Mesenchymal stem cell (in vitro differentiated cells and primary cell): ENCODE measurements at regions not wholly inside any gene's neighbourhood (a gene's known extent, or its start where the extent isn't known, plus 50 kb on each side); places are given as distances from the start of the nearest gene placed in this dataset.

Source experiments
- DNase-seq: peaks from one replicate; pipeline ENCODE4 v3.0.0-alpha.2; 2013
- H2AFZ ChIP-seq: one replicate; pipeline ENCODE4 v1.6.1; 2013; ENCODE audit warnings: low read depth, mild to moderate bottlenecking, control low read depth, inconsistent platforms, low read length, moderate library complexity
- H2AK5ac ChIP-seq: 2 replicates; pipeline ENCODE4 v1.6.1; 2013; ENCODE audit warnings: low read length, moderate library complexity, mild to moderate bottlenecking, inconsistent platforms; ENCODE audit not compliant: severe bottlenecking
- H2BK120ac ChIP-seq: one replicate; pipeline ENCODE4 v1.6.1; 2013; ENCODE audit warnings: low read depth, mild to moderate bottlenecking, inconsistent platforms, low read length, moderate library complexity
- H2BK12ac ChIP-seq, 2 experiments: one replicate each; pipeline ENCODE4 v1.6.1; 2013; ENCODE audit warnings: inconsistent platforms in 2 of 2, low read length in 2 of 2, mild to moderate bottlenecking in 2 of 2, moderate library complexity in 2 of 2, control low read depth in 1 of 2
- H2BK15ac ChIP-seq: one replicate; pipeline ENCODE4 v1.6.1; 2013; ENCODE audit warnings: mild to moderate bottlenecking, low read depth, inconsistent platforms; ENCODE audit not compliant: poor library complexity, severe bottlenecking
- H2BK5ac ChIP-seq: 2 replicates; pipeline ENCODE4 v1.6.1; 2013; ENCODE audit warnings: low read depth, mild to moderate bottlenecking, low read length, control low read depth, inconsistent platforms; ENCODE audit not compliant: poor library complexity, severe bottlenecking
- H3K14ac ChIP-seq, 2 experiments: one replicate each; pipeline ENCODE4 v1.6.1; 2013; ENCODE audit warnings: inconsistent platforms in 2 of 2, low read length in 2 of 2, control low read depth in 1 of 2, mild to moderate bottlenecking in 1 of 2, moderate library complexity in 1 of 2
- H3K18ac ChIP-seq, 2 experiments: one replicate each; pipeline ENCODE4 v1.6.1; 2013; ENCODE audit warnings: inconsistent platforms in 2 of 2, low read length in 2 of 2, control low read depth in 1 of 2, low read depth in 1 of 2, mild to moderate bottlenecking in 1 of 2
- H3K23ac ChIP-seq, 2 experiments: one replicate each; pipeline ENCODE4 v1.6.1; 2013; ENCODE audit warnings: inconsistent platforms in 2 of 2, low read length in 2 of 2, mild to moderate bottlenecking in 2 of 2, moderate library complexity in 2 of 2, control low read depth in 1 of 2
- H3K27ac ChIP-seq: 2 replicates; pipeline ENCODE4 v1.5.1; 2013; ENCODE audit warnings: mild to moderate bottlenecking, moderate library complexity, low read length, control low read depth, inconsistent platforms; ENCODE audit not compliant: poor library complexity, severe bottlenecking
- H3K27me3 ChIP-seq, 2 experiments: 2 replicates each; pipeline versions ENCODE4 v1.6.1 to v1.7.0; 2013; ENCODE audit warnings: low read length in 2 of 2, mild to moderate bottlenecking in 2 of 2, moderate library complexity in 2 of 2, control low read depth in 1 of 2, inconsistent platforms in 1 of 2; ENCODE audit not compliant: control insufficient read depth in 1 of 2, insufficient read depth in 1 of 2
- H3K36me3 ChIP-seq, 2 experiments: 2 replicates each; pipeline versions ENCODE4 v1.6.1 to v1.7.0; 2013; ENCODE audit warnings: low read length in 2 of 2, control low read depth in 1 of 2, inconsistent platforms in 1 of 2, low read depth in 1 of 2, mild to moderate bottlenecking in 1 of 2; ENCODE audit not compliant: insufficient read depth in 2 of 2, control insufficient read depth in 1 of 2
- H3K4ac ChIP-seq, 2 experiments: one replicate each; pipeline ENCODE4 v1.6.1; 2013; ENCODE audit warnings: inconsistent platforms in 2 of 2, low read length in 2 of 2, mild to moderate bottlenecking in 2 of 2, moderate library complexity in 2 of 2, control low read depth in 1 of 2, low read depth in 1 of 2
- H3K4me1 ChIP-seq: 2 replicates; pipeline ENCODE4 v1.6.1; 2013; ENCODE audit warnings: low read depth, low read length, control low read depth; ENCODE audit not compliant: control insufficient read depth, insufficient read depth
- H3K4me2 ChIP-seq: 2 replicates; pipeline ENCODE4 v1.6.1; 2013; ENCODE audit warnings: low read length, mild to moderate bottlenecking, inconsistent platforms; ENCODE audit not compliant: poor library complexity, severe bottlenecking
- H3K4me3 ChIP-seq, 2 experiments: 2 replicates each; pipeline versions ENCODE4 v1.5.1 to v1.7.0; 2013; ENCODE audit warnings: low read length in 2 of 2, mild to moderate bottlenecking in 2 of 2, control low read depth in 1 of 2, low read depth in 1 of 2; ENCODE audit not compliant: insufficient read depth in 1 of 2
- H3K79me1 ChIP-seq: replicated peaks from 2 replicates; pipeline ENCODE4 v1.6.1; 2013; ENCODE audit warnings: mild to moderate bottlenecking, control low read depth, low read length, inconsistent platforms; ENCODE audit not compliant: poor library complexity, severe bottlenecking
- H3K9ac ChIP-seq: 2 replicates; pipeline ENCODE4 v1.7.0; 2013; ENCODE audit warnings: mild to moderate bottlenecking, low read length, moderate library complexity
- H3K9me3 ChIP-seq: 2 replicates; pipeline ENCODE4 v1.7.0; 2013; ENCODE audit warnings: mild to moderate bottlenecking, low read length; ENCODE audit not compliant: control insufficient read depth
- H4K8ac ChIP-seq: one replicate; pipeline ENCODE4 v1.6.1; 2013; ENCODE audit warnings: inconsistent platforms, mild to moderate bottlenecking, low read length, moderate library complexity
- H4K91ac ChIP-seq: one replicate; pipeline ENCODE4 v1.6.1; 2013; ENCODE audit warnings: mild to moderate bottlenecking, low read length, inconsistent platforms
- WGBS: methylation state at CpG from one replicate; pipeline ENCODE4 v1.1.7; 2013; ENCODE audit warnings: mixed read lengths; 5-methylcytosine and 5-hydroxymethylcytosine counted together

DNA sequence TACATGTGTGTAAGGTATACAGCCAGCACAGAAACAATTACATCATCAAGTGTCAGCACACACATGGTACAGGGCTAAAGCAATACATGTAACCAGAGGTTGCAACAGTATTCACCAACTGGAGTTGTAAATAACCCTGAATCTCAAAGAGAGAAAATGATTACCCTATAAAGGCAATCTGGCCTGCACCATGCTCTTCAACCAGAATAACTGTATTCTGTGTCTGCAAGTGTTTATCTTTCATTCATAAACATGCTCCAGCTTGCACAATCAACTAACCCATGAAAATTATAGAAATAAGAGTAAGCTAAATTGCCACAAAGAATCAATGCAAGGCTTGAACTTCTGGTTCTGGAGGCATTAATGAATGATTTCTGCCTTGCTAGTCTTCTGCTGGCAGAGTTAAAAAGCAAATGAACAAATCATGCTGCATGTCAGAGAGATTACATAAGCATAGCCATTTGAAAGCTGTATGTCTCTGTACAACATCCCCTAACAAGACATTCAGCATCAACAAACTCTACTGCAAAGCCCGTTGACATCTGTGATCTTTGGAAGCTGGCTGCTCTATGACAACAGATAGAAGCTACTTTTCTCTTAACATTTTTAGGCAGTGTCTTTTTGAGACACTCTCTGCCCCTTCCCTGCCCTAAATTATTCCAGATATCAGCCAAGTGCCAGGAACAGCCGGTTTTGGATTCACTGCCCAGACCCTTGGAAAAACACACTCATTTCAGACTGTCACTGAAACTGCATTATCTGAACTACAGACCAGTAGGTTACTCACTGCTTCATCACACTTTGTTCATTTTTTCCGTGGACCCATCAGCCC, 871.0 kb downstream of the OTOL1 start:
- Histone ChIP-seq H4K91ac (no peak overlapping the region), H2AFZ (no peak overlapping the region), H3K4me1 (no peaks in the 10 kb centered on the region), H3K4ac (peak overlapping the region in 1 of 2 experiments; percentile 10), H2BK5ac (no peak overlapping the region), H3K36me3 (no peaks in the 10 kb centered on the region), H3K79me1 (no peaks in the 10 kb centered on the region), H3K9ac (no peak overlapping the region), H2BK12ac (peak overlapping the region in 1 of 2 experiments; percentile 63), H3K27me3 (no peaks in the 10 kb centered on the region), H2AK5ac (no peak overlapping the region), H3K27ac (no peak overlapping the region), H2BK15ac (no peak overlapping the region), H3K18ac (peak overlapping the region in 1 of 2 experiments; percentile 57), H3K4me3 (no peak overlapping the region), H3K23ac (no peak overlapping the region), H3K14ac (no peak overlapping the region), H3K9me3 (no peaks in the 10 kb centered on the region), H4K8ac (no peak overlapping the region), H3K4me2 (no peak overlapping the region), H2BK120ac (no peak overlapping the region)
- DNase-seq: peak; percentile 71
- 34% methylated on average over 3 of the region's 3 CpGs for WGBS

DNA sequence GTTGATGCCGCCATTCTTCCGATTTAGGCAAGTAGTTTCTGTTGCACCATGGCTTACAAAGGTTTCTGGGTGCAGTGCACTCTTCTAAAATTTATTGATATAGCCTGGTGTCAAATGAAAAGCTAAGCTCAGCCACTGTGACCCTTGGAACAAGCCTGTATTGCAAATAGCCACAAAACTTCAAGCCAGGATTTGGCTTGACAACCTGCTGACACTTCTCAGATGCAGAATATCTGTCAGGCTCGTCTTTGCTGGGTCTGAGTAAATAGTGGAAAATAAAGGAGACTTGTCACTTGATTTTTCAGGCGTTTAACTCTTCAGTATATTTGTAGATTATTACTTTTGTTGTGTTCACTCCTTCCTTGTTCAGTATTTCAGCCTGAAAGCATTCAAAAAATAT, 871.8 kb downstream of the OTOL1 start:
- Histone ChIP-seq H3K4me2 (no peak overlapping the region), H4K8ac (no peak overlapping the region), H3K4ac (no peak overlapping the region), H3K79me1 (no peaks in the 10 kb centered on the region), H4K91ac (no peak overlapping the region), H3K23ac (no peak overlapping the region), H2AK5ac (no peak overlapping the region), H3K9ac (no peak overlapping the region), H3K4me3 (no peak overlapping the region), H2BK5ac (no peak overlapping the region), H2BK15ac (no peak overlapping the region), H3K14ac (no peak overlapping the region), H3K27ac (no peak overlapping the region), H2AFZ (no peak overlapping the region), H2BK12ac (peak overlapping the region in 1 of 2 experiments; percentile 63), H3K4me1 (no peaks in the 10 kb centered on the region), H3K18ac (no peak overlapping the region), H3K27me3 (no peaks in the 10 kb centered on the region), H2BK120ac (no peak overlapping the region), H3K9me3 (no peaks in the 10 kb centered on the region), H3K36me3 (no peaks in the 10 kb centered on the region)
- WGBS: 55% methylated on average over 3 of the region's 4 CpGs
- DNase-seq: peak; percentile 17

DNA sequence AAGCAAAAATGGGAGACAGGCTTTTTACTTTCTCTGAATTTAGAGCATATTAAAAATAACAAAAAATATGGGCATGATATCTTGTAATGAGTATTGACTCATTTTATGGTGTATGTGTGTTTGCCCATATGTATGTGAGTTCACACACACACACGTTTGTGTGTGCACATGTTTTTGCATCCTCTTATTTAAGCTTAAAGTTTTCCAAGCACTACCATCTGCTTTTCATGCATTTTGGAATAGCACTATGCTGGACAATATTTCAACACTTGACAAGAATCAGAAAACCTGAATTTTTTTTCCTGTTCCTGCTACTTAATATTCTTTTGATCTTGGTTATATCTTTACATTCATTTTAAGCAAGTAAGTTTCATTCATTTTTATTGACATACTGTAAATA, 872.7 kb downstream of the OTOL1 start:
- H2BK120ac ChIP-seq: no peak overlapping the region
- no peak overlapping the region for H3K9ac ChIP-seq
- no peak overlapping the region for H3K4me3 ChIP-seq
- H3K27me3 ChIP-seq: no peaks in the 10 kb centered on the region
- no peak overlapping the region for H2AFZ ChIP-seq
- no peak overlapping the region for H3K27ac ChIP-seq
- H2AK5ac ChIP-seq: no peak overlapping the region
- 67% methylated on average over 1 of the region's 1 CpG for WGBS
- H3K14ac ChIP-seq: no peak overlapping the region
- no peak overlapping the region for H4K8ac ChIP-seq
- H3K4ac ChIP-seq: no peak overlapping the region
- H2BK12ac ChIP-seq: no peak overlapping the region
- H3K4me1 ChIP-seq: no peaks in the 10 kb centered on the region
- H2BK15ac ChIP-seq: no peak overlapping the region
- no peak overlapping the region for H4K91ac ChIP-seq
- no peak overlapping the region for H3K4me2 ChIP-seq
- DNase-seq: no peak
- H3K79me1 ChIP-seq: no peaks in the 10 kb centered on the region
- no peaks in the 10 kb centered on the region for H3K9me3 ChIP-seq
- H2BK5ac ChIP-seq: no peak overlapping the region
- no peaks in the 10 kb centered on the region for H3K36me3 ChIP-seq
- no peak overlapping the region for H3K18ac ChIP-seq
- no peak overlapping the region for H3K23ac ChIP-seq

DNA sequence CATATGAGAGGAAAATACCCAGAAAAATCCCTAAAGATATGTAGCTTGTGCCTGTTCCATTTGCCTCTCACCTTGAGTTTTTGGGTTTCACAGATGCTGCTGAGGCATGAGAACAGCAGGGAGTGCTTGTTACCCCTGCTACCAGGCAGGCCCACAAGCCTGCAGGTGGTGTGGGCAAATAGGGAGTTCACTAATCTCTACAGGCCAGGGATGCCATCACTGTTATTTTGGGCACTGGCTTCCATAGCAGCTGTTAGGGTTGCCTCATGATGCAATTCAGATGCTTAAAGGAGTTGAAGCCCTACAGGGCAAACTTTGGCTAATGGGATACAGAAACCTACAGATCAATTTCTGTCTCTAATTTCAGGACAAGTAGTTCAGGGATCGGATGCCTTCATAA, 873.5 kb downstream of the OTOL1 start:
- no peaks in the 10 kb centered on the region for H3K79me1 ChIP-seq
- H2AFZ ChIP-seq: no peak overlapping the region
- H2BK12ac ChIP-seq: peak overlapping the region; percentile 71 to 93
- no peak for DNase-seq
- no peak overlapping the region for H4K91ac ChIP-seq
- no peak overlapping the region for H2BK15ac ChIP-seq
- H3K27ac ChIP-seq: no peak overlapping the region
- no peaks in the 10 kb centered on the region for H3K27me3 ChIP-seq
- H3K23ac ChIP-seq: no peak overlapping the region
- no peak overlapping the region for H3K4me3 ChIP-seq
- H3K4me1 ChIP-seq: no peaks in the 10 kb centered on the region
- no peaks in the 10 kb centered on the region for H3K36me3 ChIP-seq
- peak overlapping the region in 1 of 2 experiments; percentile 91 for H3K14ac ChIP-seq
- no peak overlapping the region for H2AK5ac ChIP-seq
- no CpG with 5 or more reads among the region's 1 CpG for WGBS
- no peak overlapping the region for H3K9ac ChIP-seq
- peak overlapping the region in 1 of 2 experiments; percentile 3 for H3K18ac ChIP-seq
- no peak overlapping the region for H2BK120ac ChIP-seq
- no peak overlapping the region for H2BK5ac ChIP-seq
- H3K4ac ChIP-seq: peak overlapping the region in 1 of 2 experiments; percentile 57
- H3K4me2 ChIP-seq: no peak overlapping the region
- H4K8ac ChIP-seq: peak overlapping the region; percentile 10
- no peaks in the 10 kb centered on the region for H3K9me3 ChIP-seq
